HG02798 (cell line): ENCODE measurements at regions not wholly inside any gene's neighbourhood (a gene's known extent, or its start where the extent isn't known, plus 50 kb on each side); places are given as distances from the start of the nearest gene placed in this dataset.
"Not testable (repeated sequence)": the region's sequence is repeated elsewhere in the genome, so short reads cannot be mapped to it uniquely, and the experiment has no call there.

Source experiments
- ATAC-seq: cut with Tn5 transposase; IDR thresholded peaks from one replicate; pipeline ENCODE4 v1.9.1; 2021; ENCODE audit warnings: mild to moderate bottlenecking; ENCODE audit not compliant: unreplicated experiment, poor library complexity

GRCh38 chr2:58620896-58621295, 379.8 kb upstream of the FANCL start:
- no peak for ATAC-seq

- no peak for ATAC-seq
Observed at GRCh38 chr2:58620093-58620492, 379.0 kb upstream of the FANCL start.

GRCh38 chr2:58616961-58617360, 375.8 kb upstream of the FANCL start:
- ATAC-seq: no peak

GRCh38 chr2:58614219-58614618, 373.1 kb upstream of the FANCL start:
- no peak for ATAC-seq

GRCh38 chr2:58612973-58613372, 371.8 kb upstream of the FANCL start:
- ATAC-seq: no peak

- no peak for ATAC-seq
Observed at GRCh38 chr2:58609326-58609725, 368.2 kb upstream of the FANCL start.

GRCh38 chr2:58608146-58608545, 367.0 kb upstream of the FANCL start:
- ATAC-seq: no peak

GRCh38 chr2:58607448-58607847, 366.3 kb upstream of the FANCL start:
- no peak for ATAC-seq

- ATAC-seq: no peak
Observed at GRCh38 chr2:58606799-58607198, 365.7 kb upstream of the FANCL start.

GRCh38 chr2:58604096-58604495, 363.0 kb upstream of the FANCL start:
- no peak for ATAC-seq

GRCh38 chr2:58601017-58601416, 359.9 kb upstream of the FANCL start:
- no peak for ATAC-seq

GRCh38 chr2:58598171-58598570, 357.0 kb upstream of the FANCL start:
- no peak for ATAC-seq

- no peak for ATAC-seq
Observed at GRCh38 chr2:58595714-58596113, 354.6 kb upstream of the FANCL start.

GRCh38 chr2:58594762-58595161, 353.6 kb upstream of the FANCL start:
- ATAC-seq: no peak

- ATAC-seq: no peak
Observed at GRCh38 chr2:58594175-58594574, 353.1 kb upstream of the FANCL start.

- not testable (repeated sequence) for ATAC-seq
Observed at GRCh38 chr2:58586178-58586577, 345.1 kb upstream of the FANCL start.

GRCh38 chr2:58585233-58585632, 344.1 kb upstream of the FANCL start:
- no peak for ATAC-seq

- ATAC-seq: no peak
Observed at GRCh38 chr2:58584606-58585118, 343.5 kb upstream of the FANCL start.

GRCh38 chr2:58578276-58578675, 337.2 kb upstream of the FANCL start:
- ATAC-seq: no peak

GRCh38 chr2:58574873-58575272, 333.7 kb upstream of the FANCL start:
- no peak for ATAC-seq

- ATAC-seq: no peak
Observed at GRCh38 chr2:58572731-58573130, 331.6 kb upstream of the FANCL start.

GRCh38 chr2:58571181-58571852, 330.2 kb upstream of the FANCL start:
- ATAC-seq: peak; percentile 86
